ENCODE measurements at regions not wholly inside any gene's neighbourhood (a gene's known extent, or its start where the extent isn't known, plus 50 kb on each side); places are given as distances from the start of the nearest gene placed in this dataset.

- DNase-seq: no peak
Observed at GRCh38 chr15:62377736-62378480, 212.8 kb upstream of the C2CD4B start.

- no peak for DNase-seq
Observed at GRCh38 chr15:62378772-62379498, 213.8 kb upstream of the C2CD4B start.

- no peak for DNase-seq
Observed at GRCh38 chr15:62380011-62380410, 214.9 kb upstream of the C2CD4B start.

GRCh38 chr15:62382046-62382445 lies 217.0 kb upstream of the C2CD4B start:
- no peak for DNase-seq

DNA sequence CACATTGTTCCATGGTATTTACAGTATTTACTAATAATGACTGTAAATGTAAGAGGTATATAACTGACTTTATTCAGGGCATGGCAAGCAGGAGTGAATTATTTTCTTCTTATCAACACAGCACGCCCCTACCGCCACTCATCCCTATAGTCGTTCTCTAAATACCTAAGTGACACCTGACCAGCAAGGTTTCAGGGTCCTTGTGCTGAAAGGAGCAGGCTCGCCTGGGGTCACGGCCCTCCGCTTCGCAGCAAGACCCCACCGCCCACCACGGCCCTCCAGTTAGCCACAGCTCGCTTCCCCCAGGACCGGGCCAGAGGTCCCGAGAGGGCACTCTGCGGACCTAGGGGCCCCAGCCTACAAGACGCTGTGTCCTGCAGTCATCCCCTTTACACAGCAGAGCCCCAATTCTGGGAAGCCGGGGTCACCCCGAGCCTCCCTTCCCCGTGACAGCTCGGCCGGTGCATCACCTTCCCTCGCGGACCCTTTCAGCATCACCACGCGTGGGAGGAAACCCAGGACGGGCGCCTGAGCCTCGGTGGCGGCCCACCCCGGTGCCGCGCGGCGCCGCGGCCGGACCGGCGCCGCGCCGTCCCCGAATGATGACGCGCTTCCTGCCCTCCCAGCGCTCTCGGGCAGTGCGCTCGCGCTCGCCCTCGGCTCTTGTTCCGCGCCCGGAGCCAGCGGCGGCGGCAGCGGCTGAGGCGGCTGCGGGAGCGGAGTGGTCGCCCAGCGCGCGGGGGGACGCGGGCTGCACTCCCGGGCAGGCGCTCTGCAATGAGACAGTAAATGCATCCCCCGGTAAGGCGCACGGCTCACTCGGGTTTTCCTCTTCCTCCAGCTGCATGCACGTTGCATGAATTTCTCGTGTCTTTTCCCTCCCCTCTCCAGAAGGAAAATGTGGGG lies 225.1 kb upstream of the C2CD4B start, which contains the start of gene TLN2:
Gene TLN2 (plus strand): TSS at position 666 of the 906 bp plus-strand sequence.
- peak; percentile 32 for DNase-seq

DNA sequence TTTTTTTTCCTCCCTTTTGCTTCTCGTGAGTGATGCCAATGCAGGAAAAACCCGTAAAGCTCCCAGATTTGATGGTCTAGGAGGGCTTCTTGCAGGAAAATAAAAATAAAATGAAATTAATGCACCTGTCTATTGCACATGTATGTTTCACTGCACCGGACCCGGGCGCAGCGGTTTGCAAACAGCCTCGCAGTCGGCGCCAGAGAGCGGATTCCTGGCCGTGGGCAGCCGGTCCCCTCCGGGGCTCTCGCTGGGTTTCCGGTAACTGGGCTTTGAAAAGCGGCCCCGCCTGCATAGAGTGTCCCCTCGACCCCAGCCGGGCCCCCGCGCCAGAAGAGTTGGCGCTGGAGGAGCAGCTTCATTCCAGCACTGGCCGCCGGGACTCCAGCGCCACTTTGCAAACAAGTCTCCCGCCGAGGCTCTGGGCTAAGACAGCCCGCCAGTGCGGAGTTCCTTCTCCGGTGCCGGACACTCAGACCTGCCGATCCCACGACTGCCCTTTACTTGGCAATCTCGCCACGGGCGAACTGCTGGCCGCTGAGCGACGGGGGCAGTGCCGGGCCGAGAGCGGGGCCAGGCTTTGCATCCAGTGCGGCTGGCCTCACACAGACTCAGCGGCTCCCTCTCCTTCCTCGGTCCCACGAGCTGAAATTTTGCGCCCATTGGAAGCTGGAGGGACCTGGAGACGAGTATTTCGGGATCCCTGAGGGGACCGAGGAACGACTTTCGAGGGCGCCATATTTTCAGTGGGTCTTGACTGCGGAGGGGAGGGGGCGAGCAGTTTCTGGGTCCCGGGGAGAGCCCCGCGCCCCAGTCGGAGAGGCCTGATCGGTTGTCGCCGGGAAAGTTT lies 225.9 kb upstream of the C2CD4B start:
- DNase-seq: peak; percentile 31

DNA sequence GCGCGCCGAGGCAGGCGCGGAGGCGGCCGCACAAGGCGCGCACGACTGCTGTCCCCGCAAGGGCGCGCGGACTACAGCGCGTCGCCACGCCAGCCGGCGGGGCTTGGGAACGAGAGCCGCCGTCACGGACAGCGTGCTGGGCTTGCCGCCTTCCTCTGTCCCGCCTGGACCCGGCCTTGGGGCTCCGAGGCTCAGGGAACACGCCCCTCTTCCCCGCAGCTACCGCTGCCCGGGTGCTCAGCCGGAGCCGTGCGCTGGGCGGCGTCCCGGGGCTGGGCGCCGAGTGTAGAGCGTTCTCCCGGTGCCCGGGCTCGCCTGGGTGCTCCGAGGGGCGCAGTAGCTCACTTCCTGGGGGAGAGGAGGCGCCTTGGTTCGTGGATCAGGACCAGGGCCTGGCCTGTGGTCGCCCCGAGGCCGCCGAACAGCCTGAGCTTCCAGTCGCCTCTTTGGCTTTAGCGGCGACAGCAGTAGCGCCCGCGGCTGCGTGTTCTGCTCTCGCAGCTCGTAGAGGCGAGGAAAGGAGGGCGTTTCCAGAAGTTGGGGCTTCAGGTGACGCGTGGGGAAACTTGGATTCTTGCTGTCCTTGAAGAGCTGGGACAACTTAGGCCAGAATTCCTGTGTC lies 226.7 kb upstream of the C2CD4B start:
- no peak for DNase-seq

DNA sequence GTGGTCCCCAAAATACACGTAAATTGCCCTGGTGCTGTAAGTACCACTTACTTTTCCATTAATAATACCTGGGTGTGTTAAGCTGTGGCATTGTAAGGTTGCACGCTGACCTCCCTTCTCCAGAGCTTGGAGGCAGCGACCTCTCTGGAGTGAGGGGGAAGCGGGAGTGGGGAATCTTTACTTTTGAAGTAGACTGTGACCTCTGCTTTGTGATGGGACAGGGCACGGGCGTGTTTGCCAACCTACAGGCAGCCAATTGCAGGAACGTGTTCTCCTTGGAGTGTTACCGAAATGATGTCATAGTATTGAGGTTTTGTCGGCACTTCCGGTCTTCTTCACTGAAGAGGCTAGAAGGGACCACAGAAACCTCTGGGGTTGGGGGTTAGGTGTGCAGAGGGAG lies 227.3 kb upstream of the C2CD4B start:
- no peak for DNase-seq

GRCh38 chr15:62393196-62393595 lies 228.1 kb upstream of the C2CD4B start:
- DNase-seq: no peak

DNA sequence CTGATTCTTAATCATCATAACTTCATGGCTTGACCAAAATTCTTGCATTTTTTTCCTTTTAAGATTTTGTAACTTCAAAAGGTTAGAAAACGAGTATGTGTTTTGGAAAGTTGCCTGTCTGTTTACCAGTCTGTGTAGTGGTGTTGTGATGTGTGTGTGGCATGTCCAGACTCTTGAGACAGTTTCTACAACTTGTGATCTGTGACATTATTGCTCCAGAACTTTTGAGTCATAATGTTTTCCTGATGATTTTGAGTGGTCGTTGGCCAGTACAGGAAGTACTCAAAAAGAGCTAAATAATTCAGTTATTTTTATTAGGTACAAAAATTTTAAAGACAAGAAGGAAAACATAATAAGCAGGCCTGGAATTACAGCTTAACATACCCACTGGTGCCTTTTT lies 229.0 kb upstream of the C2CD4B start:
- no peak for DNase-seq

DNA sequence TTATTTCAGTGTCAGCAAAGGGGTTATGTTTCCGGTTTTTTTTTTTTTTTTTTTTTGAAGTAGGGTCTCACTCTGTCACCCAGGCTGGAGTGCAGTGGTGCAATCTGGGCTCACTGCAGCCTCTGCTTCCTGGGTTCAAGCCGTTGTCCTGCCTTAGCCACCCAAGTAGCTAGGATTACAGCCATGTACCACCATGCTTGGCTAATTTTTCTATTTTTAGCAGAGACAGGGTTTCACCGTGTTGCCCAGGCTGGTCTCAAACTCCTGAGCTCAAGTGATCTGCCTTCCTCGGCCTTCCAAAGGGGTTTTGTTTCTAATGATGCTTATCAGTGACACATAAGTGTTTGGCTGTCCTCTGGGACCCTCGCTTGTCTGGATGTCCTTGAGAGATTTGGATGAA lies 235.7 kb upstream of the C2CD4B start:
- DNase-seq: no peak

GRCh38 chr15:62402687-62403086 lies 237.6 kb upstream of the C2CD4B start:
- DNase-seq: no peak

DNA sequence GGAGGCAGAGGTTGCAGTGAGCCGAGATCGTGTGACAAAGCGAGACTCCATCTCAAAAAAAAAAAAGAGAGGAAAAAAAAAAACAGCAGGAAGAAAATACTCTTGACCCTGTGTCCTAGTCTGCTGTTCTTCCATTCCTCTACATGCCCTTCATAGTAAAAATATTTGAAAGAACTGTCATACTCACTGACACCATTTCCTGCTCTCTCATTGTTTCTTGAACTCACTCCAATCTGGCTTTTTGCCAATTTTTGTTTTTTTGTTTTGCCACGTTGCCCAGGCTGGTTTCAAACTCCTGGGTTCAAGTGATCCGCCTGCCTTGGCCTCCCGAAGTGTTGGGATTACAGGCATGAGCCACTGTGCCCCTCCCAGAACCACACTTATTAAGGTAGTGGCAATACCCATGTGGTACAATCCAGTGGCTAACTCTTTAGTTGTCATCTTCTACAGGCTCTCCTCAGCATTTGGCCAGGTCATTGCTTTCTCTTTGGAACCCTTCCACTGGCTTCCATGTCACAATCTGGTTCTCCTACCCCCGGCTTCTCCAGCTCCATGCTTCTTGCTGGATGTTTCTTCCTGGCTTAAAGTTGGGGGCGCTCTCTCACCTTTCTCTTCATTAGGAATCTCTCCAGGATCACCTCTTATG lies 238.2 kb upstream of the C2CD4B start:
- DNase-seq: no peak

DNA sequence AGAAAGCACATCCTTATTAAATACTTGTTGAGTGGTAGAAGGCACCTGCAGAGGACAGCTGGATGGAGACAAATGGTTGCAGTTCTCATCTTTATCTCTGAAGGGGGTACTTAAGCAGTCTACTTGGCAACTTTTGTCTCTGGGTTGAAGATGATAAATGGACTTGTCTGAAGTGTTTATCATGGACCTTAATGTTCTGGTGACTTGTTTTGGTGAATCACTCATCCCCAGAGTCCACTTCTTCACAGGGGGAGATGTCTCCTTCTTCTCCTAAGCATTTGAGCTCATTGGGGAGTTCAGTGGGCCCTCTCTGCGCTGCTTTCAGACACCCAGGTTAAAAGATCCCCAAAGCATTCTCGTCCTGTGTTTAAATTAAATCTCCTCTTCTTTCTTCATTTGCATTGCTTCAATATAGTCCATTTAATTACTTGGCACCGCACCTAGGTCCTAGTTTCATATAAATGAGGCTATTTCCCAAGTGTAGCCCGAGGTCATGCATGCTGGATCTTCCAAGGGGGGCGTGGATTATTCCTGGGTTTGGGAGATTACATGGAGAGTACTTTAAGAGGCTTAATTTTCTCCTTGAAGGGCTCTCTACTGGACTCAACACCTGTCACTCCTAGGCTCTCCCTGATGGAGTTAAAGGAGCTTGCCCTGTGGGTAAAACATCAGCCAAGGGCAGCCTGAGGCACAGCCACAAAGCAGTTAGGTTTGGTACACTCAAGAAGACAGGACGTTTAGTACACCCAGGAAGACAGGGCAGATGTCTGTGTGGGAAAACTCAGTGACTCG lies 239.3 kb upstream of the C2CD4B start:
- peak; percentile 13 for DNase-seq

DNA sequence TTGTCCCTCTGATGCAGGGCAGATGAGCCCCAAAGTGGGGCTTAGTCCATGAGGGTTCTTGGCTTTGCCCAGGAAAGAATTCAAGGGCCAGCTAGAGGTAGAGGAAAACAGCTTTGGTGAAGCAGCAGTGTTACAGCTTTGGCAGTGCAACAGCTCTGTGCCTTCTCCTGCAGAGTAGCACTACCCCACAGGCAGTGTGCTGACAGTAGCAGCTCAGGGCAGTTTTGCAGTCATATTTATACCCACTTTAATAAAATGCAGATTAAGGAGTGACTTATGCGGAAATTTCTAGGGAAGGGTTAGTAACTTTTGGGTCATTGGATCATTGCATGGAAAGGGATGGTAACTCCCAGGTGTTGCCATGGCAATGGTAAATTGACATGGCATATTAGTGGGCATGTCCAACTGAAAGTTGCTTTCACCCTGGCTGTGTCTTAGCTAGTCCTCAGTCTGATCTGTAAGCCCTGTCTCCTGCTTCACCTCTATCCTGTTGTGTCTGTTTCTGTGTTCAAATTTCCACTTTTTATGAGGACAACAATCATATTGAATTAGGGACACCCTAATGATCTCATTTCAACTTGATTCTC lies 241.3 kb upstream of the C2CD4B start:
- DNase-seq: no peak

DNA sequence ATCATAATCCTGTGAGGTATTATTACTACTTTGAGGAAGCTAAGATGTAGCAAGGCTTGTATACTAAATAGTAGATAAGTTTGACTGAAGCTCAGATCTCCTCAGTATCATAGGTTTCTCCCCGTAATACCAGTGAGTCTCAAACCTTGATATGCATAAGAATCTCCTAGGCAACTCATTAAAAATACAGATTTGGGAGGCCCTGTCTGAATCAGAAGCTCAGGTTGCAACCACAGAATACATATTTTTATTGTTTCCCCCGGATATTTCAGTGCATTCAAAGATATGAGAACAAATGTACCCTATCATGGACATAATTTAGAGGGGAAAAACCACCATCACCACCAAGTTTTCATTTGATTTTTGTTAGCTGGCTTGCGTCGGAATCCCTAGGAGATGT lies 242.1 kb upstream of the C2CD4B start:
- DNase-seq: no peak

DNA sequence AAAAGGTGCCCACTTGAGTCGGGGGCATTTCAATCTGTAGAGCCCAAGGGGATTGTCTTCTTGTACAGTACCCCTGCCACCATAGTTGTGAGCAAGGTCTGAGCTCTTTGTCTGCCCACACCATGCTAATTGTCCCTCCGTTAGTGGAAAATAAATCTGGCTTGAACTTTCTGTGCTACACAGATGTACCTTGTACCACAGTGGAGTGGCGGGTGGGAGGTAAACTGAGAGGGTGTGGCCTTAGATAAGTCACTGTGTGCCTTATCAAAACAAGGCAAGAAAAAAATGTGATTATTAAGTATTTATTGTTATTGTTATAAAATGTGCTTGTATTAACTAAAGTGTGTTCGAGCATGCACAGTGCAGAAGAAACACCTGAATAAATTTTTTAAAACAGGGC lies 242.9 kb upstream of the C2CD4B start:
- no peak for DNase-seq

DNA sequence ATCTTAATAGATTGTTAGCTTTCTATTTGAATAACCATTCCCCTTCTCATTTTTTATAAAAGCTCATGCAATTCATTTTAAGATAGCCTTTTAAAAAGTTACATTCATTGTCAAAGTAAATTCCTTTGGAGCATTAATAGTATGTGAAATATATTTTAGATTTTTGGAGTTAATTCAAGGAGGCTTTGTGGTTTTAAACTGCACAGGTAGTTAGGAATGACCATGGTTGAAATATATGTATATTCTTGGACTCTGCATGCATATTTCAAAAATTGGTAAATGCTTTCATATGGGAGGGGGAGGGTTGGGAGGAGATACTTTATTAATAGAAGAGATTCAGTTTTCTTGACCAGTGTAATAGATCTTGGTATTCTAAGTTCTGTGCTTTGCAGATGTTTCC lies 244.4 kb upstream of the C2CD4B start:
- no peak for DNase-seq

DNA sequence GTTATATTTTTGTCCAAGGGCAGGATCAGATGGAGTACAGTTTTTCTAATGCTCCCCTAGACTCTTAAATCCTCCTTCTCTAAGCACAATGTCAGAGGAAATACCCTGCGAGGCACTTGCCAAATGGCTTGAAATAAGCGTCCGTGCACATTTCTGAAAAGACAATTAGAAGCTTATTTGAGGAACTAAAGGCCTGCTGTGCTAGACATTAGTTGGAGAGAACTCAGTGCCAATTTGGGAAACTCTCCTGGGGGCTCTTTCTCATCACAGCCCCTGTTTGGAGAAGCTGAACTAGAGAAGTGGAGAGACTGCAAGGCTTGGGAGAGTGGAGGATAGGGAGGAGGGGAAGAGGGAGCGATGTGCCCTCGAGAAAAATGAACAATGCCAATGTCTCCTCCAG lies 247.6 kb upstream of the C2CD4B start:
- no peak for DNase-seq

DNA sequence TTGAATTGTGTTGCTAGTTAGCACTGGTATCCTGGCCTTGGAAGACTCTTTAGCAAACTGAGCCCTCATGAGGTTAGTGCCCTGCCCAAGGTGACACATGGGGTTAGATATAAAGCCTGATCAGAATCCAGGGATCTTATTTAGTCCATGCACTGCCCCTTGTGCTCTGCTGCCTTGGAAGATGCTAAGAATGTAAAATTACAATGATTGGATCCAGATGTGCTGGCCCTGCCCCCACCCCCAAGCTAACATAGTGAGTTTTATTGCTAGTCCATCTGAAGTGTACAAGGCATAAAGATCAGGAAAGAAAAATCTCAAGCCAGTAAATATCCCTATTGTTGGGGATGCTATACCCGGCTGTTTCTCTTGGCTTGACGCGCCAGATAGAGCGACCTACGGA lies 248.1 kb upstream of the C2CD4B start:
- no peak for DNase-seq

Data from NCI-H510A treated with DMSO at 0.1 percent for 48 hours (cell line).